ENCODE measurements at regions not wholly inside any gene's neighbourhood (a gene's known extent, or its start where the extent isn't known, plus 50 kb on each side); places are given as distances from the start of the nearest gene placed in this dataset.

DNA sequence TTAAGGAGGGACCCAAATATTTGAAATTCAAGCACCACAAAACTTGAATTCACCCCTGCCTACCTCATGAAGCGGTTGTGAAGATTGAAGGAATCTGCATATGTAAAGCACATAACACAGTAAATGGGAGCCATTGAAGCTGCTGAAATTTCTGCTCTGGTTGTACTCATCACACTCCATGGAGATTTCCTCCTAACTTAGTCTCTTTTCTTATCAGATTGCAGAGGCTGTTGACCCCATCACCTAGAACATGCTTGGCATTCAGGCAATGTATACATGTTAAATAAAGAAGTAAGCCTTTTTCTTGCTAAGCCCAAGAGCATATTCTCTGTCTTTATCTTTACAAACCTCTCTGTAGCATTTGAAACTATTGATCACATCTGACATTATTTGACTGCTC lies 104.9 kb upstream of the TNIP3 start:
- Histone ChIP-seq H3K14ac (ENCODE audit: insufficient read length) (no peak overlapping the region), H4K91ac (replicated peaks; ENCODE audit: insufficient read length, low read length) (no peak overlapping the region), H3K23ac (ENCODE audit: insufficient read length) (no peak overlapping the region), H3K27me3 (replicated peaks in 1 of 4; ENCODE audit: control insufficient read depth in 3 of 4, extremely low read depth in 1 of 4, insufficient read depth in 3 of 4, low read length in 3 of 4) (no peaks in the 10 kb centered on the region), H3K79me2 (ENCODE audit: control insufficient read depth in 1 of 2, insufficient read depth in 2 of 2, low read length in 2 of 2) (no peaks in the 10 kb centered on the region), H4K20me1 (replicated peaks in 1 of 2; ENCODE audit: control insufficient read depth in 1 of 2, insufficient read depth in 2 of 2, low read length in 2 of 2) (no peaks in the 10 kb centered on the region), H3K79me1 (ENCODE audit: low read depth, low read length) (no peaks in the 10 kb centered on the region), H3K56ac (replicated peaks; ENCODE audit: insufficient read length, low read depth, low read length) (no peak overlapping the region), H2BK12ac (ENCODE audit: low read depth, low read length) (no peak overlapping the region), H3K4me1 (replicated peaks in 1 of 4; ENCODE audit: control insufficient read depth in 3 of 4, insufficient read depth in 4 of 4, low read length in 3 of 4) (peaks cover 3 to 7% (median 6%) of the 10 kb centered on the region in 4 experiments; a peak in 6 of 7 replicates), H2AK5ac (ENCODE audit: low read depth, low read length) (no peak overlapping the region), H2BK15ac (ENCODE audit: low read length) (no peak overlapping the region), H3K9me3 (ENCODE audit: insufficient read depth in 2 of 2, low read depth in 1 of 2, low read length in 1 of 2) (no peaks in the 10 kb centered on the region), H2AFZ (ENCODE audit: low read length) (no peak overlapping the region), H4K8ac (ENCODE audit: extremely low read depth, insufficient read depth, low read length) (no peak overlapping the region), H3K4ac (replicated peaks; ENCODE audit: insufficient read length, low read depth, low read length) (no peak overlapping the region), H2BK120ac (replicated peaks; ENCODE audit: low read depth, low read length) (no peak overlapping the region), H2BK20ac (ENCODE audit: low read length) (no peak overlapping the region), H3K18ac (ENCODE audit: extremely low read depth, low read length) (no peak overlapping the region), H3K36me3 (ENCODE audit: control insufficient read depth in 2 of 4, insufficient read depth in 4 of 4, low read length in 3 of 4) (no peaks in the 10 kb centered on the region), H3K4me2 (ENCODE audit: insufficient read depth in 1 of 2, low read depth in 2 of 2, low read length in 2 of 2) (no peak overlapping the region), H3K23me2 (ENCODE audit: low read depth, low read length) (no peaks in the 10 kb centered on the region; the same call in 1 of the 2 replicates), H3K4me3 (ENCODE audit: extremely low read depth in 1 of 4, insufficient read depth in 2 of 4, low read depth in 3 of 4, low read length in 4 of 4) (no peak overlapping the region), H2BK5ac (ENCODE audit: low read depth, low read length) (no peak overlapping the region), H3K27ac (ENCODE audit: low read depth, low read length) (no peak overlapping the region), H3K9ac (replicated peaks in 1 of 4; ENCODE audit: extremely low read depth in 1 of 4, low read depth in 3 of 4, low read length in 3 of 4) (no peak overlapping the region), H4K5ac (ENCODE audit: insufficient read length, low read depth, low read length) (no peak overlapping the region)
- ChIA-PET CTCF (ENCODE audit: partially characterized antibody) (interaction anchor here (1.2 kb wide), 1 partner anchor 68 kb away, joined by 3 read pairs; no protein-coding TSS in a partner anchor), POLR2A (ENCODE audit: partially characterized antibody) (no interaction called here)
- no peak for FAIRE-seq
- 68% methylated on average over 1 of the region's 1 CpG; no CpG with 5 or more reads in 1 of the 2 experiments for WGBS, 2 experiments (ENCODE audit: extremely low coverage in 1 of 2, insufficient coverage in 1 of 2, insufficient read length in 1 of 2, insufficient replicate concordance in 2 of 2, low coverage in 1 of 2, low lambda C conversion rate in 2 of 2, missing lambda C conversion rate in 1 of 2)
- TF ChIP-seq, protein P1, sequence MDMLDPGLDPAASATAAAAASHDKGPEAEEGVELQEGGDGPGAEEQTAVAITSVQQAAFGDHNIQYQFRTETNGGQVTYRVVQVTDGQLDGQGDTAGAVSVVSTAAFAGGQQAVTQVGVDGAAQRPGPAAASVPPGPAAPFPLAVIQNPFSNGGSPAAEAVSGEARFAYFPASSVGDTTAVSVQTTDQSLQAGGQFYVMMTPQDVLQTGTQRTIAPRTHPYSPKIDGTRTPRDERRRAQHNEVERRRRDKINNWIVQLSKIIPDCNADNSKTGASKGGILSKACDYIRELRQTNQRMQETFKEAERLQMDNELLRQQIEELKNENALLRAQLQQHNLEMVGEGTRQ (IDR thresholded peaks at IDR 0.05; ENCODE audit: low read length) = no peak
- no peak for DNase-seq (ENCODE audit: low read depth in 1 of 2, low spot score in 2 of 2)
